K562 (cell line): ENCODE measurements at regions not wholly inside any gene's neighbourhood (a gene's known extent, or its start where the extent isn't known, plus 50 kb on each side); places are given as distances from the start of the nearest gene placed in this dataset.
A peak's percentile ranks its signal among the peaks of the same experiment; 100 is the strongest.

Source experiments
- ESRRA ChIP-seq: fragments of 450-650 bp; IDR thresholded peaks from 2 replicates; pipeline ENCODE4 v1.6.1; 2014; ENCODE audit warnings: low read depth, mild to moderate bottlenecking, moderate library complexity, borderline replicate concordance
- MAFF ChIP-seq: IDR thresholded peaks from 2 replicates; pipeline ENCODE4 v1.6.1; 2012; ENCODE audit warnings: low read length, improper control_type of control experiment
- MAZ ChIP-seq, 2 experiments: fragments of 450-650 bp in 1 of 2; sonication (generic) in 1 of 2; formaldehyde crosslinking; IDR thresholded peaks in 1 of 2; conservative IDR thresholded peaks in 1 of 2; 2 replicates each; pipeline versions ENCODE4 v1.4.0 to v1.5.0; 2020; ENCODE audit warnings: mild to moderate bottlenecking in 1 of 2, missing genetic modification reagents in 1 of 2
- REST ChIP-seq, 2 experiments: fragments of 450-650 bp; formaldehyde crosslinking in 1 of 2; IDR thresholded peaks; 2 replicates each; pipeline versions ENCODE4 v1.4.0 to v1.6.1; 2014 to 2020; ENCODE audit warnings: mild to moderate bottlenecking in 2 of 2, borderline replicate concordance in 1 of 2, low read depth in 1 of 2
- SMAD4 ChIP-seq: fragments of 250-450 bp; sonication (Bioruptor Pico); conservative IDR thresholded peaks from 2 replicates; pipeline ENCODE4 v1.8.0; 2021; ENCODE audit warnings: inconsistent platforms, mild to moderate bottlenecking, moderate library complexity
- ZBTB7A ChIP-seq: IDR thresholded peaks from 2 replicates; pipeline ENCODE4 v1.6.1; 2011; ENCODE audit warnings: low read depth, mild to moderate bottlenecking, low read length, moderate library complexity, borderline replicate concordance; ENCODE audit not compliant: control insufficient read depth
- ZFX ChIP-seq: sonication (generic); formaldehyde crosslinking; IDR thresholded peaks from 2 replicates; pipeline ENCODE4 v1.8.0; 2022; ENCODE audit warnings: mild to moderate bottlenecking, missing genetic modification reagents, moderate library complexity
- ZNF143 ChIP-seq: sonication (generic); formaldehyde crosslinking; IDR thresholded peaks from 2 replicates; pipeline ENCODE4 v1.9.0; 2022; ENCODE audit warnings: mild to moderate bottlenecking, missing genetic modification reagents
- ZNF165 ChIP-seq: fragments of 250-450 bp; sonication (Bioruptor Pico); IDR thresholded peaks from 2 replicates; pipeline ENCODE4 v1.4.0; 2020; ENCODE audit warnings: borderline replicate concordance
- TF ChIP-seq, protein P1 (sequence below): fragments of 450-650 bp; IDR thresholded peaks from 2 replicates; pipeline ENCODE4 v1.6.1; 2017; ENCODE audit warnings: antibody characterized with exemption, mild to moderate bottlenecking

- TF ChIP-seq MAZ (CRISPR knock-in tag; conservative IDR thresholded peaks at IDR 0.05 in 1 of 2, IDR thresholded peaks at IDR 0.05 in 1 of 2) (peak; percentile 34 to 59; a peak in 1 of 4 replicates), ZBTB7A (peak; percentile 5; the same call in 1 of the 2 replicates), MAFF (no peak), ZNF165 (CRISPR knock-in tag) (peak; percentile 9; the same call in 1 of the 2 replicates), REST (IDR thresholded peaks at IDR 0.05; ENCODE audit: borderline replicate concordance) (peak; percentile 89), REST (CRISPR knock-in tag; IDR thresholded peaks at IDR 0.05; ENCODE audit: low read depth) (no peak), ZNF143 (CRISPR knock-in tag) (0 out of 2 replicates have a peak, but pooled peaks have one; percentile 16), ESRRA (0 out of 2 replicates have a peak, but pooled peaks have one; percentile 39), SMAD4 (CRISPR knock-in tag) (0 out of 2 replicates have a peak, but pooled peaks have one; percentile 38), ZFX (peak; percentile 27; the same call in 1 of the 2 replicates)
- TF ChIP-seq, protein P1, sequence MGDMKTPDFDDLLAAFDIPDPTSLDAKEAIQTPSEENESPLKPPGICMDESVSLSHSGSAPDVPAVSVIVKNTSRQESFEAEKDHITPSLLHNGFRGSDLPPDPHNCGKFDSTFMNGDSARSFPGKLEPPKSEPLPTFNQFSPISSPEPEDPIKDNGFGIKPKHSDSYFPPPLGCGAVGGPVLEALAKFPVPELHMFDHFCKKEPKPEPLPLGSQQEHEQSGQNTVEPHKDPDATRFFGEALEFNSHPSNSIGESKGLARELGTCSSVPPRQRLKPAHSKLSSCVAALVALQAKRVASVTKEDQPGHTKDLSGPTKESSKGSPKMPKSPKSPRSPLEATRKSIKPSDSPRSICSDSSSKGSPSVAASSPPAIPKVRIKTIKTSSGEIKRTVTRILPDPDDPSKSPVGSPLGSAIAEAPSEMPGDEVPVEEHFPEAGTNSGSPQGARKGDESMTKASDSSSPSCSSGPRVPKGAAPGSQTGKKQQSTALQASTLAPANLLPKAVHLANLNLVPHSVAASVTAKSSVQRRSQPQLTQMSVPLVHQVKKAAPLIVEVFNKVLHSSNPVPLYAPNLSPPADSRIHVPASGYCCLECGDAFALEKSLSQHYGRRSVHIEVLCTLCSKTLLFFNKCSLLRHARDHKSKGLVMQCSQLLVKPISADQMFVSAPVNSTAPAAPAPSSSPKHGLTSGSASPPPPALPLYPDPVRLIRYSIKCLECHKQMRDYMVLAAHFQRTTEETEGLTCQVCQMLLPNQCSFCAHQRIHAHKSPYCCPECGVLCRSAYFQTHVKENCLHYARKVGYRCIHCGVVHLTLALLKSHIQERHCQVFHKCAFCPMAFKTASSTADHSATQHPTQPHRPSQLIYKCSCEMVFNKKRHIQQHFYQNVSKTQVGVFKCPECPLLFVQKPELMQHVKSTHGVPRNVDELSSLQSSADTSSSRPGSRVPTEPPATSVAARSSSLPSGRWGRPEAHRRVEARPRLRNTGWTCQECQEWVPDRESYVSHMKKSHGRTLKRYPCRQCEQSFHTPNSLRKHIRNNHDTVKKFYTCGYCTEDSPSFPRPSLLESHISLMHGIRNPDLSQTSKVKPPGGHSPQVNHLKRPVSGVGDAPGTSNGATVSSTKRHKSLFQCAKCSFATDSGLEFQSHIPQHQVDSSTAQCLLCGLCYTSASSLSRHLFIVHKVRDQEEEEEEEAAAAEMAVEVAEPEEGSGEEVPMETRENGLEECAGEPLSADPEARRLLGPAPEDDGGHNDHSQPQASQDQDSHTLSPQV, result peak; percentile 39
These were observed 215.9 kb upstream of the GSE1 start (continued) for GRCh38 chr16:85396879-85397871.
